Medulla oblongata (tissue), 1 donor: ENCODE measurements at regions not wholly inside any gene's neighbourhood (a gene's known extent, or its start where the extent isn't known, plus 50 kb on each side); places are given as distances from the start of the nearest gene placed in this dataset.
"Not testable (repeated sequence)": the region's sequence is repeated elsewhere in the genome, so short reads cannot be mapped to it uniquely, and the experiment has no call there.

Experiments used
- DNase-seq: peaks from one replicate; pipeline ENCODE4 v3.0.0-alpha.2; 2015; ENCODE audit errors: extremely low spot score

DNA sequence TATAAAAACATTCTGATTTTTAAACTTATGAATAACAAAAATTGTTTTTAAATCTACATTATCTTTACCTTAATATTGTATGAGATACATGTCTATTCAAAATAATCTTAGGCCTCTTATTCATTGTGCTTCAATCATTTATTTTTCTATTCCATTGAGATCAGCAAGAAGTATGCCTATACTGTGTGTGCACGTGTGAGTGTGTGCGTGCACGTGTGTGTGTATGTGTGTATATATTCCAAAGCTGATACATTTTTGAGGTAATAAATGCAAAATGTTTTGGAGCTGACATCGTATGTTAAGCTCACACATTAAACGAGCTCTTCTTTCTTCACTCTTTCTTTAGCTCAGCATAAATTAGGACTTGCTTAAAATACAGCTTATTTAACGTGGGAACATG, 1701.2 kb upstream of the PCDH10 start:
- no peak for DNase-seq

DNA sequence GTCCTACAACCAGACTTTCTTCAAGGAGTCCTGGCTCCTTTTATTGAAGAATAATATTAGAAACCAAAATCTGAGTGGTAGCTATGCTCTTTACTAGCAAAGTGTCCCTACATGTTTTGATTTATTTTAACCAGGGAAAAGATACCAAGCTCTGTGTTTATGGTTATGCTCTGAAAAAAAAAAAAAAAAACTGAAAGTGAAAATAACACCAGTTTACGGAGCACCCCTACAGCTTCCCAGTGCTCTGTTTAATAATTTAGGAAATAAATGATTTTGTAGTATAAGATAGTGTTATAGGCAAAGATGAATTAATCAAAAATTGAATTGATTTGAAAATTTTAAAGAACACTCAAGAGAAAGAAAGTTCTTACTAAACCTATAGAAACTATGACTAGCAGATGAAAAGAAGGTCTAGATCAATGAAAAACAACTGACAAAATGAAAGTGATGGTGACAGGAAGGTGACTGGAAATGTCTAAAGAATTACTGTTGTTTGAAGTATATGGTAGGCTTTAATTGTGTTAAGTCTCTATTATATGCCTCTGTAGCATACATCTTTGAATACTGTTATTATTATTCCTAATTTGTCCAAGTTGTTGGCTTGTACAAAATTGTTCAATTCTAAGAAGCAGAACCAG, 1698.4 kb upstream of the PCDH10 start:
- DNase-seq, result no peak

DNA sequence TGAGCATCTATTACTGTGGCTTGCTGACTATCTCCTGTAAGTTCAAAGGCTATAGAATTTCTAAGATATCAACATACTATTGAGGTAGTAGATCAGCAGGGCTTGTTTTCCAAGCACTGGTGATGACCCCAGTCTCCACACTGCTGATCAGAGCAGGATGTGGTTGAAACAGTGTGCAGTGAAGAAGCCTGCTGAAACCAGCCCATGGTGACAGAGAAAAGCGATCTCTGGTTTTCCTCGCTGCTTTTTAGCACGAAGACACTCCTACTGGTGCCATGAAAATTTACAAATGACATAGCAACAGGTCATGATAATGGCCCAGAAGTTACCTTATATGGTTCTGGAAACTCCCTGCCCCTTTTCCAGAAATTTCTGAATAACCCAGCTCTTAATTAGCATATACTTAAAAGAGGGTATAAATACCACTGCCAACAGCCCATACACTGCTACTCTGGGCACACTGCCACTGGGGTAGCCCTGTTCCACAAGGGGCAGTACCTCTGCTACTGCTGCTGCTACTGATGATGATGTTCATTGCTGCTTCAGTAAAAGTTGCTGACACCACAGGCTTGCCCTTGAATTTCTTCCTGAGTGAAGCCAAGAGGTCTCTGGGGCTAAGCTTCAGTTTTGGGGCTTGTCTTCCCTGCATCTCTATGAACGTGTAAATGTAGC, 1689.5 kb upstream of the PCDH10 start:
- no peak for DNase-seq

DNA sequence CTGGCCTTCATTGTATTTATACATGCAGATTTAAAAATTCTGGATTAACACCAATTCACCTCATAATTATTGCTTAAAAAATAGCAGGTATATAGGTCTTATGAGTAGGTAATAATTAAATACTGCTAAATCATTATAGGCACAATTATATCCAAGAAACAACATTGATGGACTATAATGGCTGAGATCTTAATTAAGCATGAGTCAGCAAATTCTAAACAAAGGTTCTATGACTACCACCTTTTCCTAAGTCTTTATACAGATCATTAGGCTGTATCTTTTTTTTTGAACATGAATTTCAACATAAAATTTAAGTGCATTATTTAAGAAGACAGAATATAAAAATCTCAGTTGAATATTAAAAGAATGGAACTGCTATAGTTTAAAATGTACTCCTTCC, 1678.7 kb upstream of the PCDH10 start:
- no peak for DNase-seq

DNA sequence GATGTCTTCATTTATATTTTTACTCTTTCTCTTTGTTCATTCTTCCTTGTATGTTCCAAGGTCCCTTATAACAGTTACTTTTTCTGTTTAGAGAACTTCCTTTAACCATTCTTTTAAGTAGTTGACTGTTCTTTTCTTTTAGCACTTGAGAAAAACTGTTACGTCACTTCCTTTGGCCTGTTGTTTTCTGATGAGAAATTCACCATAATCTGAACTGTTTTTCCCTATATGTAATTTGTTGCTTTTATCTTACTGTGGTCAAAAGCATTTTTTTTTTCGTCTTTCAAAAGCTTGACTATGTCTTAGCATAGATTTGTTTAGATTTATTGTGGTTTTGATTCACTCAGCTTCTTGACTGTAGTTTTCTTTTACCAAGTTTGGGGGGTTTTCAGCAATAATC, 1660.3 kb upstream of the PCDH10 start:
- DNase-seq, result no peak

DNA sequence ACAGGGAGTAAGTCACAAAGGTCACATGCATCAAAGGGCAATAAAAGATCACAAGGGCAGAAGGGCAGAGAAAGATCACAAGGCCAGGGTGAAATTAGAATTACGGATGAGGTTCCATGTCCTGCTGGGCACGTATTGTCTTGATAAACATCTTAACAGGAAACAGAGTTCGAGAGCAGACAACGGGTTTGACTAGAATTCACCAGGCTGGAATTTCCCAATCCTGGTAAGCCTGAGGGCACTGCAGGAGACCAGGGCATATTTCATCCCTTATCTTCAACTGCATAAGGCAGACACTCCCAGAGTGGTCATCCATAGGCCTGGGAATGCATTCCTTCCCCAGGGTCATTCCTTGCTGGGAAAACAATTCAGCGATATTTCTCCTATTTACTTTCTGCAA, 1652.9 kb upstream of the PCDH10 start:
- DNase-seq, result not testable (repeated sequence)

DNA sequence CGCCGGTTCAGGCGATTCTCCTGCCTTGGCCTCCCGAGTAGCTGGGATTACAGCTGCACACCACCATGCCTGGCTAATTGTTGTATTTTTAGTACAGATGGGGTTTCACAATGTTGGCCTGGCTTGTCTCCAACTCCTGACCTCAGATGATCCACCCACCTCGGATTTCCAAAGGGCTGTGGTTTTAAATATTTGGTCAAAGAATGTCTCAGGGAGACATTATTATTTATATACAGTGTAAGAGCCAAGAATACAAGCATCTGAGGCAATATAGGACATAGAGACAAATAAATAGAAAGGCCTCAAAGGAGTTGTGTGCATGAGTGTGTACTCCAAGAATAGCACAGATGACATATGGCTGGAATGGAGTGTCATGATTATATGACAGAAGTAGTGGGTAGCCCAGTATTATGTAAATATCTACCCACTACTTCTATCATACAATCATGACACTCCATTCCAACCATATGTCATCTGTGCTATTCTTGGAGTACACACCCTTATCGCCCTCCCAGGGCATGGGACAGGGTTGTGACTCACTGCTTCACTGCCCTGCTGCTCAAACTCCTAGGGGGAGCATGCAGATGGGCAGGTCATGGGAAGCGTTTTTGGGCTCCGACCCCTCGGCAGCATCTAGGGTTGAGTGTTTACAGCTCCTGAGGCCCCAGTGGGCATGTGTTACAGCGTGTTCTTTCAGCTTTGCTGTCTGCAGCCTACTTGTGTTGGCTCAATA, 1649.8 kb upstream of the PCDH10 start:
- no peak for DNase-seq

DNA sequence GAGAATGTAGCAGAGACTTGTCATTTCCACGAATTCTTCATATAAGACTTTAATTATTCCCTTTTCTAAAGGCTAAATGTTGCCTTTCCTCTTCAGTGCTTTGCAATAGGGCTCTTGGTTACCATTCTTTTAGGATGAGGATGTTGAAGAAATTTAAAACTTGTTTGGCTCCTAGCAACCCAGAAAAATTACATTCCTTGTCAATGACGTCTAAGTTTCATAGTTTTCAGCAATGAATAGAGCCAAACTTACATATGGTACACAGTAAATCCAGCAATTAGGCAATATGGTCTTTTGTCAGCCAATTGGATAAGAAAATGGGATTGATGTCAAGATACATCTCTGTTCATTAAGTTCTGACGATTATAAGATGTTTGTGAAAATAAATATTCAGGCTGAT, 1639.6 kb upstream of the PCDH10 start:
- DNase-seq, result no peak

DNA sequence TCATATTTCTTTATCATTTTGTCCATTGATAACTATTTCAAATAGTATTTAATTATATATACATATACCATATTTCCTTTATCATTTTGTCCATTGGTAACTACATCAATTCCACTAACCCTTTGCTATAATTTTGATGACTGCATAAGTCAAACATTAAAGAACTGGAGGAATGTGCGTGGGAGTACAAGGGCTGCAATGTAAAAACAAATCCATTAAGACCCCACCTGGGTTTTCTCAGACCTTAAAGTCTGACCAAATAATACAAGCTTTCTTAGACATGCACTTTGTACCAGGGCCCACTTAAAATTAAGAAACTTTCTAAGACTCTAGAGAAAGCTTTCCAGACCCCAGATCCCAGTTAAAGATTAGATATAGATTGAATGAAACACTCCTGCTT, 1622.4 kb upstream of the PCDH10 start:
- DNase-seq, result no peak

DNA sequence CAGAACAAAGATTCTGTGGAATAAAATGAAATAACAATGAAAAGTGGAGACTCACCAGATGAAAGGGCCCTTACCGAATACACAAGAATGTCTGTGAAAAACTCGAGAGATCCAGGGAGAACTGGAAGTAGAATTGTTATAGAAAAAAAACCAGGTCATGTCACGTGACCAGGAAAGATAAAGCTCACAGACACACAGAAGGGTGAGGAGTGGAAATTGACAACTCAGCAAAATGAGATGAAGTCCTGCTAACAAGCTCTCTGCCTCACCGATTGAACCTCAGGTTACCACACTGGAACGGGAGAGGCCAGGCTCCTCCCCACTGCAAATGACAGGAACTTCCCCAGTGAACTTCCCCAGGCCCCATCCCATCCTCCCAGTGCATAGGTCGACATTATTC, 1618.0 kb upstream of the PCDH10 start:
- no peak for DNase-seq

DNA sequence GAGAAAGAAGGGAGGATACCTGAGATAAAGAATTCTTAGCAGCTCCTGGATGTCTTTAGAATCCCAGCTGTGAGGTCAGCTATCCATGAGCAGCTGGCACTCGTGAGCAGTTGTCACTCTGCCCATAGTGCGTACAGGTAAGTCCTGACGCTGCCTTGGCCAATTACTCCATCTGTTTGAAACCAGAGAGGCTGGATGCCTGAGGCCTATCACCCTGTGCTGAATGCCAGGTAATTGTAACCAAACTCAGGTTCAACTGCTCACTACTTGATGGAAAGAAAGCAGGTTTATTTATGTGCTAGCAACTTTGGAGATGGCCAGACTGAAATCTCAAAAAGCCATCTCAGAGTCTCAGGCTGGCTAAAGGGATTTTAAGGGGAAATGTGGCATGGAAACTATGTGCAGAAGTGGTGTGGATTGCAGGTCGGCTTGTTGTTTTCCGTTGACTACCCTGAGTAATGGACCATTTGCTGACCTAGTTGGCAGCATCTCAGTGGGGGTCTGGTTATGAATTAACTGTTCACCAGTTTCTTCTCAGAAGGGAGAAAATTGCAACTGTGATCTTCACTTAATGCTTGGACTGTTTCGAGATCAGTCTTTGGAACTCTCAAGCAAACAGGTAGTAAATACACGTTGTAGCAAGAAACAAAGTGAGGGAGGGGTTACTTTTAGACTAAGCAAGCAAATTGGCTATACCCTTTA, 1614.0 kb upstream of the PCDH10 start:
- DNase-seq, result no peak

DNA sequence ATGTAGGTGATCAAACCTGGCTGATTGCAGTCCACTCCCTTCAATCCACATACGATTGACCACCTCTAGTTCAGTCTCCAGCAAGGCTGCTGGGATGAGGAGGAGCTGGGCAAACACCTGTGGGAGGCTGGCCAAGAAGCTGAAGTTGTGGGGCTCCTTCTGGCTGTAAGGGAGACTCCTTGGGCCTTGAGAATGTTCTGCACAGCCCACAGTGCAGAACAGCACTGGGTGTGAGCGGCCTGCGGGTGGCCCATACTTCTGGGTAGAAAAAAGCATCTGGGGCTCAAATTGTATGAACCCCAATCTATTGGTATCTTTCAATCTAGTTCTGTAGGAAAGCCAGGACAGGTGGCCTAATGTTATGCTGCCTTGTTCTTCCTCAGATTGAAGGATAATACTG, 1608.8 kb upstream of the PCDH10 start:
- no peak for DNase-seq

DNA sequence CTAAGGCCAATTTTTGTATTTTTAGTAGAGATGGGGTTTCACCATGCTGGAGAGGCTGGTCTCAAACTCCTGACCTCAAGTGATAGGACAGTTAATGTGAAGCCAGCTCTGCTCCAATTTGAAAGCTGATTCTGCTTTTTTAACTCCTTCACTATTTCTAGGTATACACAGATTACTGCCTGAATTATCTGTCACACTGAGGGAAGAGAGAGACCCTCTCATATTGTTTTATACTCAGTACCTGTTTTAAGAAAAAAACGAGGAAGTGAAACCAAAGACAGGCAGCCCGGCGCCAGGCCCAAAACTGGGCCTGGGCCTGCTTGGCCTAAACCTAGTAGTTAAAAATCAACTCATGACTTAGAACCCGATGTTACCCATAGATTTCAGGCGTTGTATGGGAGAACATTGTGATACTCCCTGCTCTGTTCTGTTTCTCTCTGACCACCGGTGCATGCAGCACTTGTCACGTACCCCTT, 1601.5 kb upstream of the PCDH10 start:
- no peak for DNase-seq

DNA sequence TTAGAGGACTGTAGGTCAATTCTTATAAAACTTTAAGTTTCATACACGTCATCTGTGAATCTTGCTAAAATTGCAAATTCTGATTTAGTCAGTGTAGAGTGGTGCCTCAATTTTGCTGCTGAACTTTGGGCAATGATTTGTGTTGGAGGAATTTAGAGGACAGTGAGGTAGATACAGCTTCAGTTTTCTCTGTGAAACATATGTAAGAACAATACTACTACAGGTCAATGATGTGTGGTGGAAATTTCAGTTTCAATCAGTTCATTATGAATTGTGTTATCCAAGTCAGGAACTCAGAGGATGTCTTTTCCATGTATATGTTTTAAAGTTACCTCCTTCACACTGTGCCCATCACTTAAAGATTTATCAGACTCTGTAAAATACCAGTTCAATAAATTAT, 1597.8 kb upstream of the PCDH10 start:
- no peak for DNase-seq

DNA sequence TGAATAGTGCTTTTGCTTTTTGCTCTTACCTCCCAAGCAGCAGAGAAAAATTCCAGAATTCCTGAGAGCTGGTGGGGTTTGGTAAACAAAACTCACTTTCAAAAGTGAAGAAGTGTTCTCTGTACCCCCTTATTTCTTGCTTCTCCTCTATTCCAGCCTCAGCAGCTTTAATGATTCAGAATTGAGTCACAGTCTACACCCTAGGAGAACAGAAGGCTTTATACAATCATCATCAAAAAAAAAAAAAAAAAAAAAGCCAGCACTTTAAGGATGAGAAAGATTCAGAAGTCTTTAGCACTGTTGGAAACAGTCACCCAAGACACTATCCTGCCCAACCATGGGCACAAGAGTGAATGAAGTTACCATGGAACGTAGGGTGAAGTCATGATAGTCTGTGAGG, 1583.1 kb upstream of the PCDH10 start:
- DNase-seq, result no peak

DNA sequence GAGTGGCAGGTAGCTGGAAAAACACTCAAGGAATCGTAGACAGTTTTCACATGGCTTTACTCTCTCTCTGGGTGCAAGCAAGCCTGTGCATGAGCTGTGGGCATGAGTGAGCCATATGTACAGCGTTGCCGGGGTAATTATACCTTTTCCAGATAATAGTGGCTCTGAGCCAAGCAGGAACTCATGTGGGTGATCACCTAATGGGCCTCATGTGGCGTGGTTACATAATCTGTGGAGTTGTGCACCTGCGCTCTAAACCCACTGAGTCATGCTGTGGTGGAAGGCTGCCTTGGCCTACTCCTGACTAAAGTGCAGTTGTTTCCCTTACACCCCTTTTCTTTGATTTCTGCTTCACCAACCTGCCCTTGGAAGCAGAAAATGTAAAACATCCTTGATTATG, 1564.5 kb upstream of the PCDH10 start:
- no peak for DNase-seq

DNA sequence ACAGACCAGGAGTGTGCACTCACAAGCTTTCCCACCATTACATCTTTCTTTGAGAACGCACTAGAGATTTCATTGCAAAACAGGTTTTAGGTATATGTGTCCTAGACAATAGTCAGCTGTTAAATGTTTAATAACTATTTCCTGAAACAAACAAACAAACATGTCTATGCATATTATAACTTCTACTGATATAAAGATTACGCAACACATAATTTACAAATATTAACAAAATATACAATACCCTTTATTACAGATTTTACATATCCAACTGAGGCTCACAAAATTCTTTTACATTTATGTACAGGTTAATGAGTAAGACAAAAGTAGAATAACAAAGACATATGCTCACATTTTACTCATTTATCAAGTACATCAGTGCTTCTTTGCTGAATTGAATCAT, 1554.0 kb upstream of the PCDH10 start:
- DNase-seq, result no peak

DNA sequence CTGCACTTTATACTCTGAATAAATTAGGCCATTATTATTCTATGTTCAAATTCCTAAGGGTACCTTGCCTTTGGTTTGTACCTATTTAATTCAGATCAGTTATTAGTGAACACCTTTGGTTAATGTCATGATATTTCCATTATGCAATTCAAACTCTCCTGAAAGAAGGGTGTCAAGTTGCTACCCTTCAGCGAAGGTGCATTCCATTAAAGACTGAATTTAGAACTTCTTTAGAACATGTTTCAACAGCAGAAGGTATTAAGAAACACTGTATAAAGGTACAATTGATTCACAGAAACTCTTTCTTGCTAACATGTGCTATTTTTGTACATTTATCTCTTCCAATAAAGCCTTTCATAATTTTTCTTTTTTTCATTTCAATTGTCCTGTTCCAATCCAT, 1545.4 kb upstream of the PCDH10 start:
- DNase-seq, result no peak

DNA sequence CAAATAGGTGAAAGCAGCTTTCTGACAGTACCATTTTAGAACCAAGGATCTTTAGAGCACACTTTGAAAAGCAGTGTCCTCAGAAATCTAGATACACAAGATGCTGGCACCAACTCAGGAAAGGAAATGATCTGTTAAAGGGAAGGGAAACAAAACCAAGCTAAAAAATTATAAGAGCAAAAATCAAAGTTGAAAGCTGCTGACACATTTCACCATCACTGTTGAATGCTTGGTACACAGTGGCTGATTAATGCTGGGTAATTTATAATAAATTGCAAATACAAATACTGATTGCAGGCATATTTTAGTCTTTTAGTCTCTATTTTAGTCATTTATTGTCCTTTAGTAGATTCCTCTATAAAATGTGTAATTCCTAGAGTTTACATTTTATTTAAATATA, 1540.1 kb upstream of the PCDH10 start:
- no peak for DNase-seq

DNA sequence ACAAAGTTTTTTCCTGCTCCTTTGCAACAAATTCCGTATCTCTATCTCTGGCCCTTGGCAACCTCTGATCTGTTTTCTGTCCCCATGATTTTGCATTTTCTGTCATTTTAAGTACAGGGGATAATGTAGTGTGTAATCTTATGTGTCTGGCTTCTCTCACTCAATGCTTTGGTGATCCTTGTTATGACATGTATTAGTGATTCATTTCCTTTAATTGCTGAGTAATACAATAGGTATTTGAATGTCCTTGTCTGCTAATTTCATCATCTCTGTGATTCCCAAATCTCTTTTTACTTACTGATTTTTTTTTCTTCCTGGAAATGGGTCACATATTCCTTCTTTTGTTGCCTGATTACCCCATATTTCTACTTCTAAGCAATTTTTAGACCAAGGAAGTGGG, 1538.6 kb upstream of the PCDH10 start:
- not testable (repeated sequence) for DNase-seq

DNA sequence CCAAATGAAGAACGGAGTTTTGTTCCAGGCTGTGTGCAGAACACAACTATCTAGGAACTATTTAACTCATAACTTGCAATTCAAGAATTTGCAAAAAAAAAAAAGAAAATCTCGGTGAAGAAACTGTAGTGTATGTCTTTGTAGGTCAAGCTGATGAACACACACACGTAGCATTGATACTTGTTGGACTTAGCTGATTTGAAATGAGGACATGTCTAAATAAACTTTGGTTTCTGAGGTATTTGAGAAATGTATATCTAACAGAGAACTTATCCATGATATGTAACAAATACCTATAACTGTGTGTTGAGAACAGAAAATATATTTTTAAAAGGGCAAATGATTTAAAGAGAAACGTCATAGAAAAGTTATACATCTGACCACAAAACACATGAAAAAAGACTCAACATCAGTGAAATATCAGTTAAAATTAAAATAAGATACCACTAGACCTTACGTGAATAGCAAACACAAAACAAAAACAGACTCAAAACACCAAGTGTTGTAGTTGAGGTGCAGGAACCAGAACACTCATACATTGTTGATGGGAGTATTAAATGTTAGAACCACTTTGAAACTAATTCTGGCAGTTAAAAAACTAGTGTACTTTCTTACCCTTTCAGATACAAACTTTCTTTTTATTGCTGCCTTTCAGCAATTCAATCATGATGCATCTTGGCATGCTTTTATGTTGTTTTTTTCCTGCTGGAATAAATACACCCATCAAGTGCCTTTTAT, 1535.8 kb upstream of the PCDH10 start:
- no peak for DNase-seq

DNA sequence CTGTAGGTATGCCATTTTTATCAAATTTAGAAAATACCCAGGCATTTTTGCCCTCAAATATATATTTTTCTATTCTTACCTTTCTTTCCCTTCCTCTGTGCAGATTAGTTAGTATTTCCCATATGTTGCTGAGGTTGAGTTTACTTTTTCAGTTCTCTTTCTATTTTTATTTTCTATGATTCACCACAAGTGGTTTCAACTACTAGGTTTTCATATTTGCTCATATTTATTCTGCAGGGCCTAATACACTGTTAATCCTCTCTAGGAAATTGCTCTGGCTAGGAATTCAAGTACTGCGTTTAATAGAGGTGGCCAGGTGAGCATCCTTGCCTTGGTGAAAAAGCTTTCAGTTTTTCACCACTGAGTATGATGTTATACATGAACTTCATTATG, 1535.3 kb upstream of the PCDH10 start:
- DNase-seq, result no peak
